ENCODE measurements at regions not wholly inside any gene's neighbourhood (a gene's known extent, or its start where the extent isn't known, plus 50 kb on each side); places are given as distances from the start of the nearest gene placed in this dataset.

DNA sequence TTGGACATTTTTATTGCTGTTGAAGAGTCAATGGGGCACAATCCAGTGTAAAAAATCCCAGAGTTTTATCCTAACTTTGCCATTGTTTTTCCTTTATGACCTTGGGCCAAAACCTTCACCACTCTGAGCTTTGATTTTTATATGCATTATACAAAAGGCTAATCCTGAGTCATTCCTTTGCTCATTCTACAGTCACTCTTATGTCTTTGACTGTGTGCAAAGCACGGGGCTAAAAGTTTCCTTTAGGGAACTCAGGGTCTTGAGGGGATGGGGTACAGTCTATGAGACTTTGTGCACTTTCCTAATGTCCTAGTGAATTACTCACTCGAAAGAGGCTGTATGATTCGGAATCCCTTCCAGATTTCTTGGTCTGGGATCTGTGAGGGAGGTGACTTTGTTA lies 543.2 kb upstream of the CAMK1G start:
- TF ChIP-seq POLR2A (IDR thresholded peaks at IDR 0.05): no peak
- TF ChIP-seq, protein P1, sequence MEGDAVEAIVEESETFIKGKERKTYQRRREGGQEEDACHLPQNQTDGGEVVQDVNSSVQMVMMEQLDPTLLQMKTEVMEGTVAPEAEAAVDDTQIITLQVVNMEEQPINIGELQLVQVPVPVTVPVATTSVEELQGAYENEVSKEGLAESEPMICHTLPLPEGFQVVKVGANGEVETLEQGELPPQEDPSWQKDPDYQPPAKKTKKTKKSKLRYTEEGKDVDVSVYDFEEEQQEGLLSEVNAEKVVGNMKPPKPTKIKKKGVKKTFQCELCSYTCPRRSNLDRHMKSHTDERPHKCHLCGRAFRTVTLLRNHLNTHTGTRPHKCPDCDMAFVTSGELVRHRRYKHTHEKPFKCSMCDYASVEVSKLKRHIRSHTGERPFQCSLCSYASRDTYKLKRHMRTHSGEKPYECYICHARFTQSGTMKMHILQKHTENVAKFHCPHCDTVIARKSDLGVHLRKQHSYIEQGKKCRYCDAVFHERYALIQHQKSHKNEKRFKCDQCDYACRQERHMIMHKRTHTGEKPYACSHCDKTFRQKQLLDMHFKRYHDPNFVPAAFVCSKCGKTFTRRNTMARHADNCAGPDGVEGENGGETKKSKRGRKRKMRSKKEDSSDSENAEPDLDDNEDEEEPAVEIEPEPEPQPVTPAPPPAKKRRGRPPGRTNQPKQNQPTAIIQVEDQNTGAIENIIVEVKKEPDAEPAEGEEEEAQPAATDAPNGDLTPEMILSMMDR (IDR thresholded peaks at IDR 0.05): no peak
- TF ChIP-seq POLR2AphosphoS5 (IDR thresholded peaks at IDR 0.05): no peak
- no peak for TF ChIP-seq EP300 (IDR thresholded peaks at IDR 0.05)
